ENCODE measurements at regions not wholly inside any gene's neighbourhood (a gene's known extent, or its start where the extent isn't known, plus 50 kb on each side); places are given as distances from the start of the nearest gene placed in this dataset.

DNA sequence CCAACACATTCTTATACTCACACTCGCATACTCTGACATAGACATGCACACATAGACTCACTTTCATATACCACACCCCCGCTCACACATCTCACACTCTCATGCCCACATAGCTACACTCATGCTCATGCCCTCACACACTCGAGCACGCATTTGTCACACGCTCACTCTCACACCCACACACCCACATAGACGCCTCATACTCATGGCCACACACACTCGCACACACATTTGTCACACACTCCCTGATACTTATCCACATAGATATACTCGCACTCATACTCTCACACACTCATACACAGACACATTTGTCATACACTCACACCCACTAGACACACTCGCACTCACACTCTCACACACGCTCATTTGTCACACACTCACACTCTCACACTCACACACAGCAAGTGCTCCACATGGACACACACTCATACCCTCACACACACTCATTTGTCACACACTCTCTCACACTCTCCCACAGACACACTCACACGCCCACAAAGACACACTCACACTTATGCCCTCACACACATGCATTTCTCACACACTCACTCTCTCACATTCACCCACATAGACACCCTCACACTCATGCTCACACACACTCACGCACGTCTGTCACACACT is 50.9 kb downstream of the TNP1 start:
- no peak for DNase-seq (ENCODE audit: low read depth in 2 of 3, low spot score in 1 of 3)

DNA sequence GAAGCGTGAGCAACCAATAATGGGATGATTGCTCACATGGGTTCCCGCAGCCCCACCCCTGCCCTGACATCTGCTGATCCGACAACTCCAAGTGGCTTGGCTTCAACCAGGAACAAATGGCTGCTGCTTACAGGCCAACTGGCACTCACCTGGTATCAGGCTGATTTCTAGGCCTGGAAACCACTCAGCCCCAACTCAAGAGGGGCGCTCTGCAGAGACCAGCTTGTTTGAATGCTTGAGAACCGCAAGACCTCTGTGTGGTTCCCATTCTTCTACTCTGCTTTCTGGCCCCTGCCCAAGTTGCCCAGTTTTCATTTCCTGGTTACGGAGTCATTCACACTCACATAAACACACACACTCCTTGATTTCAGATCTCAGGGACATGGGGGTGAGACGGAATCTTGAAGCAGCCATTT is 52.0 kb downstream of the TNP1 start:
- no peak for DNase-seq (ENCODE audit: low read depth in 2 of 3, low spot score in 1 of 3)

DNA sequence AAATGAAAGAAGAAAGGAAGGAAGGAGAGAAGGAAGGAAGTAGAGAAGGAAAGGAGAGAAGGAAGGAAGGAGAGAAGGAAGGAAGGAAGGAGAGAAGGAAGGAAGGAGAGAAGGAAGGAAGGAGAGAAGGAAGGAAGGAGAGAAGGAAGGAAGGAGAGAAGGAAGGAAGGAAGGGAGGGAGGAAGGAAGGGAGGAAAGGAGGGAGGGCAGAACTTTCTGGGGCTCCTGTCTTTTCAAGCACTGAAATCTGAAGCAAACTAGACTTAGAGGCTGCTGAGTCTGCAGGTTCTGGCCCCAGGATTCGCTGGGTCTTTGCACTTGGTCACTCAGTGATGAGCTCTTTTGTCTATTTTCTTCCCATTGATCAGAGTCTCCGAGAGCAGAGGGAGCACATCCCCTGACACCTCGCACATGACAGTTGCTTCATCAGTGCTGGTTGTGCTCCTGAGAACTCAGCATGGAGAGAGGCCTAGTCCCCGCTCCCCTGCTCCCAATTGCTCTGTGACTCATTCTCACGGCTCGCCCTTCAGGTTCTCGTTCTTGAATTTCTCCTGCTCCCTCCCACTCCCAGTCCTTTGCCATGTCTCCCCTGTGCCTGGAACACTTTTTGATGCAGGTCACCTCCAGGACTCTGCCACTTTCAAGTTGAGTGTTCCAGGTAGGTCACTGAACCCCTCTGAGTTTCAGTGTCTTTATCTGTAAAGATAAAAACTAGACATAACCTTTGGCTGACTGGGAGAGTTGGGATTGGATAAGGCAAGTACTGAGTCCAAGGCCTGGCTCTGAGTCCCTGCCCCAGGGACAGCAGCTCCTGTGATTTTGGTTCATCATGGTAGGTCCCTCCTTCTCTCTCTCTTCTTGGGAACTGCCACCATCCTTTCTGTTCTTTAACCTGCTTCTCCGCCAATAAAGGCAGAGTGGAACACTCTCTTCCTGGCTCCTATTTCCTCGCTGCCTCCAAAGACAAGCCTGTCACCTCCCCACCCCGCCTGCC is 55.2 kb downstream of the TNP1 start:
- DNase-seq (ENCODE audit: low read depth in 2 of 3, low spot score in 1 of 3), result no peak

DNA sequence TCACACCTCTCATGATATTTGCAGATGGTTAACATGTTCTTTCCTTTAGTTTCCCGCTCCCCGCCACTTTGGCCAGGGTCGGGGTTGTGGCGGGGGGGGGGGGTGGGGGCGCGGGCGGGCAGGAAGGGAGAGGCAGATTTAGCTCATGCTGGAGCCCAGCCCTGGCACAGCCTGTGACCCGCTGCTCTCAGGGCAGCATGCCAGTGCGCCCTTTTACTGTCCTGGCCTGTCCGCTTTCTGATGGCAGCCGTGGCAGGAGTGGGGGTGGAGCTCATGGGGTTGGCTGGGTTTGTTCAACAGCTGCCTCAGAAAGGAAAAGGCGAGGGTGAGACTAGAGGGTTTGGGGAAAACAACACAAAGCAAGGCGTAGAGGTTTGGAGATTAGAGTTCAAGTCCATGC is 56.1 kb downstream of the TNP1 start:
- no peak for DNase-seq (ENCODE audit: low read depth in 2 of 3, low spot score in 1 of 3)

DNA sequence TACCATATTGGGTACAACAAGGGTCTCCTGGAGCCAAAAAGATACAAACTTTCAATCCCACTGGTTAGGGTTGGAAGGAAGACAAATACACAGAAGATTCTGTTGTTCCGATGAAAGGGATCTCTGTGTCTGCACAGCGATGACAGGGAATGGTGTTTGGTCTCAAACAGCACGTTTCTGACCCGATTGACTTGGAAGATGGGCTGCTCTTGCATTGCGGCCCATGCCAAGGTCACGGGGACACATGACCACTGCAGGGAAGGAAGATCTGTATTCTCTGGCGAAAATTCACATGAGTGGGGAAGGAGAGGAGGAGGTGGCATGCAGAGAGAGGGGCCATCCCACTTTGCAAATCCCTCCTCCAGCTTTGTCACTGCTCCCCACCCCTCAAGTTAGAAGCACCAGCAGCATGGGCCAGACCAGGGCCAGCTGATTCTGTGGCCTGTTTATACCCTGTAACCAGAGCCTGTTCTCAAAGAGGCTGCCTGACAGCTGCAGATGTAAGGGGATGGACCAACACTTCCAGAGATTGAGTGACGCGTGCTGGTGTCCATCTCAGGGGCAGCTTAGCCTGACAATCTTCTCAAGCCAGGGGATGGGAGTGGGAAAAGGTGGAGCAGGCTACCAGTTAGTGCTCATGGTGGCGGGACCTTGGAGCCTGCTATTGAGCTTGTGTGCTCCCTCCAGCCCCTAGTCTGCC is 57.2 kb downstream of the TNP1 start:
- DNase-seq (ENCODE audit: low read depth in 2 of 3, low spot score in 1 of 3), result no peak

DNA sequence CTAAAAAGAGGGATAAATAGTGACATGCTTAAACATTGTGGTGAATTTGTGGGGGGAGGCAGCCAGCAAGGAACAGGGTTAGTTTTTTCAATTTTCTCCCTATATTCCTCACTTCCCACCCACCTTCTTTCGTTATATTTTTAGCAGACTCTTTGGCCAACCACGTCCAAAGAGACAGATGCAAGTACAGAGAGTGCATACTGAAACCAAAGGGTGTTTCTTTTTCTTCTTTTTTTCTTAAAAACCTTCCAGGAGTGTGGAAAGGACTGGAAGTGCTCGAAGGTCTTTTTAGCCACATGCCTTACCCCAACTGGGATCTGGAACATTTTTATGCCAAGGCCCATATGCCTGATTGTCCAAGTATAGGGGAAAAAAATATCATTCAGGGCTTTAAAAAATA is 59.0 kb downstream of the TNP1 start:
- DNase-seq (ENCODE audit: low read depth in 2 of 3, low spot score in 1 of 3), result no peak

DNA sequence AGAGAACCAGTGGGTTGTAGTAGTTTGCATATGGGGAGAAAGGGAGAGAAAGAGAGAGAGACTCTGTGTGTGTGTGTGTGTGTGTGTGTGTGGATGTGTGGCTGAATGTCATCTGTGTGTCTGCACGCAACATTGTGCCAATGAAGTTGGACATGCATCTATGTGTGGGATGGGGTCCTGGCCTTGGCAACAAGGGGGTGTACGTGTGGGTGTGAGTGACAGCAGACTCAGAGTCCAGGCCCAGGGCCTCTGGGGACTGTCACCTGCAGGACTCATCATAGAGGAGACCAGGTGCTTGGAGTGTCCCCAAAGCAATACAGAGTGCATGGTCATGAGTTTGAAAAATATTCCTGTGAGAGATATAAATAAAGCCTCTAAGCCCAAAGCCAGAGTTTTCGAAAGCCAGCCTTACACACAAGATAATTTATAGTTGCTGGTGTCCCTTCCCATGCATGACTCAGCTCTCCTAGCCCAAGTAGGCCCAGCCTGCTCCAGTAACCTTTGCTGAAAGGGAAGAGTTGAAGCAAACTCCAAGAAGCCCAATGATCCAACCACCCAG is 59.9 kb downstream of the TNP1 start:
- no peak for DNase-seq (ENCODE audit: low read depth in 2 of 3, low spot score in 1 of 3)

DNA sequence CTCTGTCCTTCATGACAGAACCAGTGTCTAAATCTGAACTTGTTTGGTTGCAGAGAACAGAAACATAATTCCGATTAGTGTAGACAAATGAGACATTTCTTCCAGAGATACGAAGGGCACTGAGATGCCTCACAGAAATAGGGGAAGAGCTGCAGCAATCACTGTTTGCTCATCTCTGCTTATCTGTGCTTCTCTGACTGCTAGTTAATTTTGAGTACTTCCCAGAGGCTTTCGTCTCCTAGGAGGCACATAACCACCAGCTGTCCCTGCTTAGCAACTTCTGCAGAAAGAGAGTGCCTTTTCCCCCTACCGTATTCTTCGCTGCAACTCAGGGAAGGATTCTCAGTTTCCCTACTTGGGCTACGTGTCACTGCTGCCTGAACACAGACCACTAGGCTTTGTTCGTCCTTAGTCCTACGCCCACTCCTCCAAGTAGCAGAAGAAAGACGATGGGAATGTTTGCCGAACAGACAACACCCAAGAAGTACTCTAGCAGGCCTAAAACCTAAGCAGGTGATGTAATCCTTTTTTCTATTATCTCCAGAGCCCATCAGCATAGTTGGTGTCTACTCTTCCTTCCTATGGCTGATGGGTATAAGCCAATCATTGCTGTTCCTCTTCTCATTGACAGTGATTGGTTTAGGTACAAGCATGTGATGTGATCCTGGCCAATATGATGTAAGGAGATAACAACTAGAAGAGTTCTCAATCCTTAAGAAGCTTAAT is 63.6 kb downstream of the TNP1 start:
- DNase-seq (ENCODE audit: low read depth in 2 of 3, low spot score in 1 of 3), result no peak

DNA sequence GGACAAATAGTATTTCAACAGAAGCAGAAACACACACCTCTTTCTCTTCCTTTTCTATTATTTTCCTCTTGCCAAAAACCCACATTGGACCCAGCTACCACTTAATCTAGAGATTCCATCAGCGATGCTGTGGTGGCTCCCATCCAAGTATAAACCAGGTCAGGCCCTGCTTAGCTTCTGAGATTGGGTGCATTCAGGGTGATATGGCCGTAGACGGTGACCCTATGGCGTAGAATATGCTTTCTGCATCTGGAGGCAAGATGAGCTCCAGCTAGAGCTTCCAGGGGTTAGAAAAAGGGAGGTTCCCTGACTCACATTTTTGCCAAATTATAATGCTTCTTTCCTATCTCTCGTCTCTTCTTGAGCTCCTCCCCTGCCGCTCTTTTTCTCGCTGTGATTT is 66.5 kb downstream of the TNP1 start:
- DNase-seq (ENCODE audit: low read depth in 2 of 3, low spot score in 1 of 3), result no peak

DNA sequence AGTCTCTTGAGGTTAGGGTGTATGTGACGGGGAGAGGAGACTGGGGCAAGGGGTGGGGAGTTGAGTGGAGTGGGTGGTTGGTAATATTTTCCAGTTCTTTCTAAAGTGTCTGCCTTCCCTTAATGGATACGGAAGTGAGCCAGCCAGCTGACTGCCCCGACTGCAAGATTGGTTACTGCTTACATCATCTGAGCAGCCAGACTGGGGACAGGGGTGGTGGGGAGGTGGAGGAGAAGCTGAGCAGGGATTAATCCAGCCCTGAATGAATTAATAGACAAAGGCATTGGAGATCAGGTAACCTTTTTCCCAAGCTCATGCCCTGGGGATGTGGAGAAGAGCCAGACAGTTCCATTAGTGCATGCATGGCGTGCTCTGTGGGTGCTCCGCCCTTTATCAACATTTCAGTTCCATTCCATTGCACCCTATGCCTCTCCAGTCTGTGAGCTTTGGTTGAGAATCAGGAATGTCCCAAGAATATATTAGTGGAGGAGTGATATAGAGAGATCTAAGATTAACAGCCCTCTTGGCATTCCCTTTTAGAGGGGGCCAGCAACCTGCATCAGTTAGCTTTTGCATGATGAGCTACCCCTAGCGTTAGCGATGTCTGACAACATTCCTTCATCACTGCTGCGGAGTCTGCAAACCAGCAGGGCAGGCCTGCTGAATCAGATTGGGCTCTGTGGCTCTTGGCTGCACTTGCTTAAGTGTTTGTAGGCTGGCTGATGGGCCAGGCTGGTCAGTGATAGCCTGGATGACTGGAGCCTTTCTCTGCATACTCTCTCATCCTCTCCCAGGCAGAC is 67.4 kb downstream of the TNP1 start:
- DNase-seq (ENCODE audit: low read depth in 2 of 3, low spot score in 1 of 3), result no peak

DNA sequence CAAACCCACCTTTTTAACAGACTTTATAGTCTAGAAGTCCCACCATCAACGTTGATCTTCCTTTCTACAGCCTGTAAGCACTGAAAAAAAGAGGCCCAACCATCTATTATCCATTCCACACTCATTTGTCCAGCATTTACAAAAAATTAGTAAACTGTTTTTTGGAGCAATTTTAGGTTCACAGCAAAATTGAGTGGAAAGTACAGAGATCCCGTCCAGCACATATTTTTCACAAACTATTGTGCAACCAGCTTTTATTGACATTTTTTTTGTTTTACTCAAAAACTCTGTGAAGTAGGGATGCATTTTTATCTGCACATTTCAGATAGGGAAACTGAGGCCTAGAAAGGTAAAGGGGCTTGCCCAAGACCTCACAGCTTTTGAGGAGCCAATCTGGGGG is 68.6 kb downstream of the TNP1 start:
- DNase-seq (ENCODE audit: low read depth in 2 of 3, low spot score in 1 of 3), result no peak

DNA sequence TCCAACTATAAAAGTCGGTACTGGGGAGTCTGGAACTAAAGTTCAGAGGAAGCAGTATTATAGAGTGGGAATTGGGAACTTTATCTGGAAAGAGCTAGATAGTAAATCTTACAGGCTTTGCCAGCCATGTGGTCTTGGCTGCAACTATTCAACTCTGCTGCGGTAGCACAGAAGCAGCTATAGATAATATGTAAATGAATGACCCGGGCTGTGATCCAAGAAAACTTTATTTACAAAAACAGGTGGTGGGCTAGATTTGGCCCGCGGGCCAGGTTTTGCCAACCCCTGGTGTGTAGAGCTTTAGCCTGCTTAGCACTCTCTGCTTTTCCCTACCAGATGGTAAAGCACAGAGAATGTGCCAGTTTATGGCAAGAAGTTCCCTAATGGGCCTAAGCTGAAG is 70.8 kb downstream of the TNP1 start:
- DNase-seq (ENCODE audit: low read depth in 2 of 3, low spot score in 1 of 3), result no peak

DNA sequence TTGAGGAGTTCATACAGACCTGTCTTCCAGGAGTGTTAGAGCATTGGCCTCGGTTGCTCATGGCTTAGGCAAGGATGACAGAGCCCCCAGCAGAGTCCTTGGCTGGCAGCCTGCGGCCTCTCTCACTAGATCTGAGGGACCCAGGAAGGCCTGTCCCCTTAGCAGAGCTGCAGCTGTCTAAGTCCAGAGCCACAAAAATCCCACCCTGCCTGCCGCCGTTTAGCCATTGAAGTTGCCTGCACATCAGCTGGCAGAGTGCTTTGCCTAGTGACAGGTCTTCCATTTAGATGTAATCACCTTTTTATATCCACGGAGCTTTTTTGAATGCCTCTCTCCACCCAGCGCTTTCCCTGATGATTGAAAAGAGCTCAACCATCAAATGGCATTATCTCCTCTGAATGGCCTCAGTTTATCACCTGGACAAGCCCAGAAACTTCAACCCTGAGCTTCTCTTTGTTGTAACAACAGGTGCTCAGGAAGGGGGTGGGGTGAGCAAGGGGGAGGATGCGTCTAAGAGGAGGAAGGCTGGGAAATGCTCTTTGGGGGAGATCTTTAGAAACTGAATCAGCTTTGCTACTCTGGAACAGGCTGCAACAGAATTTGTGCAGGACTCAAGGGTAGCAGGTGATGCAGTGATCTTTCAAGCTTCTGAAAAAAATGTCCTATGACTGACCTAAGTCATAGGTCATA is 71.9 kb downstream of the TNP1 start:
- DNase-seq (ENCODE audit: low read depth in 2 of 3, low spot score in 1 of 3), result no peak

DNA sequence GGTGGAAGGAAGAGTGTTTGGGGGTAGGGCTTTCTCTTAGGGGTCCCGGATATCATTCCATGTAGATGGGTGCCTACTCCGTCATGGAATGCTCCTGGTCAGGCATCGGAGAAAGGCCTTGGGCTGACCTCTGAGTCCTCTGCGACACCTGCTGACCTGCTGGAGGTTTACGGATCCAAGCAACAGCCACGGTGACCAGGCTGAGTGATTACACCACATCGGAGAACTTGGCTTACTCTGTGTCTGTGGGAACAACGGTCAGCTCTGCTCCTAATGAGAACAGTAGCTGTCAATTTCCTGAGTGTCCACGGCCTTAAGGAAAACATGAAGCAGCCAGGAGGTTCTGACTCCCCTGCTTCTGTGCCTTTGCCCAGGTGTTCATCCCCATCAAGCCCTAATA is 73.2 kb downstream of the TNP1 start:
- no peak for DNase-seq (ENCODE audit: low read depth in 2 of 3, low spot score in 1 of 3)

DNA sequence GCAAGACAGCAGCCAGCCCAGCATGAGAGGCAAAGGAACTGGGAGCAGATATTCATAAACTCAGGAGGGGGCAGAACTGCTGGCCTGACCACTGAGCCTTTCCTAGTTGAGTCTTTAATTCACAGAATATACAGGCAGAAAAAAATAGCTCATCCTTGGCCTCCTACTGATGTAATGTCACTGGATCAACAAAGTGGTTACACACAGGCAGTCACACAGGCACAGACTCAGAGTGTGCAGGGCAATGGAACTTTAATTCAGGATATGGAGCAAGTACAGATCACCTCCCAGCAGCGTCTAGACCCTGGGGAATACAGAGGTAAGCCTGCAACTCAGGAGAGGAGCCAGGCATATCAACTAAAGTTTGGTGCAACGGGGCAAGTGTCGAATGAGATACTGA is 75.4 kb downstream of the TNP1 start:
- no peak for DNase-seq (ENCODE audit: low read depth in 2 of 3, low spot score in 1 of 3)

DNA sequence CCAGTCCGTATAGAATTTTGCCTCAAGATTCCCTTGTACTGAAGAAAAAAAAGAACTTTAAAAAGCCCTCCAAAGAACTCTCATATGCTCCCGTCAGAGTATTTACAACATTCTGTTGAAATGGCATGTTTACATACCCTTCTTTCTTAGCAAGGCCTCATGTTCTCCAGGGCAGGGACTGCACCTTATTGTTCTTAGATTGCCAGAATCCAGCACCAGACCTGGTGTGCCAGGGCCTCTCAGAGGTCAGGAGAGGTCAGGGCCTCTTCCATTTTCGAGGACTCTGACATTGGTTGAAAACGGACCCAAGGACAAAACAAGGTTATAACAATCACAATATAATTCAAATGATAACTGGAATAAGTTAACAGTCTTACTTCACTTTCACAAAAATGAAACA is 78.2 kb downstream of the TNP1 start:
- DNase-seq (ENCODE audit: low read depth in 2 of 3, low spot score in 1 of 3), result no peak

DNA sequence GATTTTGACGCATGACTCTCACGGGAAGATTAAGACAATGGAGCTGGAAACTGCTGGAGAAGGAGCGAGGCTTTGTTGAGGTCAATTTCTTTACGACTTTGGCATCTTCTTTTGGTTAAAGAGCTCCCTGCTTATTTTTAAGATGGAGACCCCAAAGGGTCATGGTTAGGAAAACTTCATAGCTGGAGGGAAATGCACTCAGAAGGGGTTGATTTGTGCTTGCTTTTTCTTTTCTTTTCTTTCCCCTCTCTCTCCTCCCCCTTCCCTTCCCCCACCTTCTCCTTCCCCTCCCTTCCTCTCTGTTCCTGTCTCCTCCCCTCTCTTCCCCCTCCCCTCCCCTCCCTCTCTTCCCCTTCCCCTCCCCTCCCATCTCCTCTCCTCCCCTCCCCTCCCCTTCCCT is 79.0 kb downstream of the TNP1 start:
- DNase-seq (ENCODE audit: low read depth in 2 of 3, low spot score in 1 of 3), result no peak

DNA sequence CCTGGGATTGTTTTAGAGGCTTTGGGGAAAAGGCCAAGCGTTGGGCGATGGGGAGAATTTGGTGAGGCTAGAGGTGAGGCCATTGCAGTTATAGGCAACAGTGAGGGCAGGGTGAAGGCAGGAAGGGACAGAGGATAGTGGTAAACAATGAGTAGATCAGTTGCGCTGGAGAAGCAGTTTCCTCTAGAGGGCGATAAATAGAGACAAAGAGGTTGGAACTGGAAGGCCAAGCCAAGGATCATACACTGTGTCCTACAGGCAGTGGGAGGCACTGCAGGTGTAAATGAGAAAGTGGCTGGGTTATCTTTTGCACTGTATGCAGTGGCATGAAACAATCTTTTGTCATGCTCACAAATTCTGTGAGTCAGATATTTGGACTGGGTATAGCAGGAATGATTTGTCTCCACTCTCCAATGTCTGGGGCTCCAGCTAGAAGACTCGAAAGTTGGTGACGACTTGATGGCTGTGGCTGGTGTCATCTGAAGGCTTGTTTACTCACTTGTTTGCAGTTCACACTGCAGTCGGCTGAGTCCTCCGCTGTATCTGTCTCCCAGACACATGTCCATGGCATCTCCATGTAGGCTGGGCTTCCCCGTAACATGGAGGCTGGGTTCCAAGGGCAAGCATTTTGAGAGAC is 82.1 kb downstream of the TNP1 start:
- DNase-seq (ENCODE audit: low read depth in 2 of 3, low spot score in 1 of 3), result peak; percentile 10 to 29 (median 17)
